Heart left ventricle (tissue), 16 donors: ENCODE measurements at regions not wholly inside any gene's neighbourhood (a gene's known extent, or its start where the extent isn't known, plus 50 kb on each side); places are given as distances from the start of the nearest gene placed in this dataset.

Experiments used
- ATAC-seq, 4 donors: fragments of 200-7000 bp; cut with Tn5 transposase; one replicate each; pipeline ENCODE4 v1.9.1; 2020 to 2022; ENCODE audit warnings: moderate library complexity in 4 of 4, mild to moderate bottlenecking in 3 of 4, moderate number of reproducible peaks in 1 of 4
- DNase-seq, 5 donors: peaks; one replicate each; pipeline ENCODE4 v3.0.0-alpha.2; 2020
- H3K27ac ChIP-seq, 12 donors: fragments of 200-600 bp; sonication (generic) in 4 of 12; one replicate each; pipeline versions ENCODE4 v1.5.0 to v1.8.0; 2016 to 2022; ENCODE audit warnings: mild to moderate bottlenecking in 2 of 12
- H3K27me3 ChIP-seq, 9 donors: fragments of 200-600 bp; sonication (generic) in 2 of 9; one replicate each; pipeline versions ENCODE4 v1.5.1 to v1.8.0; 2016 to 2022; ENCODE audit warnings: mild to moderate bottlenecking in 3 of 9
- H3K36me3 ChIP-seq, 9 donors: fragments of 200-600 bp; sonication (generic) in 2 of 9; one replicate each; pipeline versions ENCODE4 v1.5.0 to v1.8.0; 2018 to 2022; ENCODE audit warnings: mild to moderate bottlenecking in 2 of 9
- H3K4me1 ChIP-seq, 12 donors: fragments of 200-600 bp; sonication (generic) in 4 of 12; one replicate each; pipeline versions ENCODE4 v1.5.0 to v1.8.0; 2016 to 2022; ENCODE audit warnings: mild to moderate bottlenecking in 3 of 12
- H3K4me3 ChIP-seq, 12 donors: fragments of 200-600 bp; sonication (generic) in 4 of 12; one replicate each; pipeline versions ENCODE4 v1.5.0 to v1.8.0; 2017 to 2022; ENCODE audit warnings: mild to moderate bottlenecking in 9 of 12, moderate library complexity in 4 of 12
- H3K9me3 ChIP-seq, 12 donors: fragments of 200-600 bp; sonication (generic) in 4 of 12; one replicate each; pipeline versions ENCODE4 v1.5.0 to v1.8.0; 2016 to 2022; ENCODE audit warnings: mild to moderate bottlenecking in 1 of 12
- POLR2A ChIP-seq, 2 donors: fragments of 450-650 bp; IDR thresholded peaks; one replicate each; pipeline ENCODE4 v1.6.1; 2017; ENCODE audit warnings: antibody characterized with exemption in 2 of 2, mild to moderate bottlenecking in 2 of 2, moderate library complexity in 2 of 2
- WGBS, 4 donors: extraction: QIAGEN DNeasy Blood & Tissue Kit in 2 of 4; methylation state at CpG; one replicate each; pipeline versions ENCODE4 v1.1.5 to v1.1.7; 2013 to 2018; 5-methylcytosine and 5-hydroxymethylcytosine counted together
- intact Hi-C, 10 donors: fragments of 100-400 bp; cut with DNase I; formaldehyde crosslinking; loops; one replicate each; pipeline versions ENCODE4 v1.11.1 to v1.14.2; 2022
- TF ChIP-seq, protein P1 (sequence below), 12 donors: fragments of 200-600 bp; sonication (generic) in 4 of 12; IDR thresholded peaks; one replicate each; pipeline versions ENCODE4 v1.5.0 to v1.8.0; 2018 to 2022; ENCODE audit warnings: antibody characterized with exemption in 12 of 12, mild to moderate bottlenecking in 5 of 12
- donor health status: ischemic (EF 13 %, LVEDD 7.1; RV severe dilation, severe dysfunction).
- donor health status: healthy with polysubstance abuse.
- donor health status: DM: no; HTN: yes; CAD: no.
- donor health status: DM: no; HTN: no; CAD: no.
- donor health status: ischemic (EF 25% LVEDD 6.9; RV normal size, moderate dysfunction).
- donor health status: ischemic (EF 25% LVEDD 5.7; RV mildly dilated, moderate dysfunction).
- donor health status: healthy.
- donor health status: DM: yes; HTN: yes; CAD: no.
- donor health status: ischemic (EF 35%, LVEDD 5.7; RV mildly dilated, moderate dysfunction).
- donor health status: nonischemic (EF 11% LVEDD 7.7; RV severe dilation, severe dysfunction).
- donor health status: DM: yes; HTN: yes; CAD: no.
- donor health status: PGD.
- donor health status: ischemic (EF 29% LVEDD 5.4; RV normal size, mild dysfunction).
- donor health status: nonischemic (EF 23%, LVEDD 6.1; RV moderate dilation, normal function).

DNA sequence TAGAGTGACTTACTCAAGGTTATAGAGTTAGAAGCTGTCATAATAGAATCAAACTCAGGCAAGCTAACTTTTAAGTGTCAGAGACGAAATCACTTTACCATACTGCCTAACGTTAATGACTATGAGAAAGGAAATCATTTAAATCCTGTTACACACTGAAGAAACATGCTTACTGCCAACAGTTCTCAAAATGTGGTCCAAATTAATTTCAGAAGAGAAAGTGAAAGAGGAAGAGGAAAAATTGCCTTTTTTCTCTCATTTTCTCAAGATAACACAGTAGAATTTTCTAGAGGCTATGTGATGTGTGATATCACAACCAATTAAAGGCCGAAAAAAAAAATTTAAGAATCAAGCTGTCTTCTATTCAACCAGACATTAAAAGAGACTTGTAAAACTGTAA is 1362.7 kb upstream of the CHAC2 start:
- H3K9me3 ChIP-seq: no peaks in the 10 kb centered on the region
- no peak for DNase-seq
- intact Hi-C loops: loop anchor here in 1 of 10 donors (5.0 kb wide), 1 partner anchor 457 kb away; no protein-coding TSS in a partner anchor

DNA sequence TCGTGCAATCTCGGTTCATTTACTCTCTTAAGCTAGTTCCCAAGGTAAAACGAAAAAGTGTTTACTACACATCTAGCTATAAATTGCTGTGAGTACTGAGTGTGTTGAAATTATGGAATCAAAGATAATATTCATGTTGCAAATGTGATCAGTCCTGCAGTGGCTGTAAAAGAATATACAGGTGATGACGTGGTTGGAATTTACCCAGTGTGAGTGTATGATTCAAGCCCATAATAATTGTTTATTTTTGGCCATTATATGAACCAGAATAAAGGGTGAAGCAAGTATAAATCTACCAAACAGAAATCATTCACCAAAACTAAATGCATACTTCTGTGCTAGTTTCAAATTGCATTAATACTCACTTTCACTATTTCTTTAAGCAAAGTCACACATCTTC is 1363.6 kb upstream of the CHAC2 start:
- TF ChIP-seq, protein P1, sequence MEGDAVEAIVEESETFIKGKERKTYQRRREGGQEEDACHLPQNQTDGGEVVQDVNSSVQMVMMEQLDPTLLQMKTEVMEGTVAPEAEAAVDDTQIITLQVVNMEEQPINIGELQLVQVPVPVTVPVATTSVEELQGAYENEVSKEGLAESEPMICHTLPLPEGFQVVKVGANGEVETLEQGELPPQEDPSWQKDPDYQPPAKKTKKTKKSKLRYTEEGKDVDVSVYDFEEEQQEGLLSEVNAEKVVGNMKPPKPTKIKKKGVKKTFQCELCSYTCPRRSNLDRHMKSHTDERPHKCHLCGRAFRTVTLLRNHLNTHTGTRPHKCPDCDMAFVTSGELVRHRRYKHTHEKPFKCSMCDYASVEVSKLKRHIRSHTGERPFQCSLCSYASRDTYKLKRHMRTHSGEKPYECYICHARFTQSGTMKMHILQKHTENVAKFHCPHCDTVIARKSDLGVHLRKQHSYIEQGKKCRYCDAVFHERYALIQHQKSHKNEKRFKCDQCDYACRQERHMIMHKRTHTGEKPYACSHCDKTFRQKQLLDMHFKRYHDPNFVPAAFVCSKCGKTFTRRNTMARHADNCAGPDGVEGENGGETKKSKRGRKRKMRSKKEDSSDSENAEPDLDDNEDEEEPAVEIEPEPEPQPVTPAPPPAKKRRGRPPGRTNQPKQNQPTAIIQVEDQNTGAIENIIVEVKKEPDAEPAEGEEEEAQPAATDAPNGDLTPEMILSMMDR (IDR thresholded peaks at IDR 0.05): no peak
- no peak for TF ChIP-seq POLR2A (IDR thresholded peaks at IDR 0.05)
- no peaks in the 10 kb centered on the region for H3K9me3 ChIP-seq
- 86 to 90% (median 88%) methylated on average over 4 of the region's 4 CpGs for WGBS, 4 donors
- H3K36me3 ChIP-seq: no peaks in the 10 kb centered on the region
- no peak overlapping the region for H3K4me3 ChIP-seq
- no peak overlapping the region for H3K27ac ChIP-seq
- no peaks in the 10 kb centered on the region for H3K4me1 ChIP-seq
- intact Hi-C loops: no loop called here
- H3K27me3 ChIP-seq: no peaks in the 10 kb centered on the region
- no peak for ATAC-seq
- no peak for DNase-seq

More for the DNA sequence above, 1362.7 kb upstream of the CHAC2 start:
- H3K27ac ChIP-seq: no peak overlapping the region
- H3K4me3 ChIP-seq: no peak overlapping the region
- H3K4me1 ChIP-seq: no peaks in the 10 kb centered on the region
- ATAC-seq: no peak
- H3K36me3 ChIP-seq: no peaks in the 10 kb centered on the region
- H3K27me3 ChIP-seq: no peaks in the 10 kb centered on the region
- 46 to 67% (median 51%) methylated on average over 3 of the region's 3 CpGs for WGBS, 4 donors
- TF ChIP-seq POLR2A (IDR thresholded peaks at IDR 0.05): no peak
- TF ChIP-seq, protein P1 (IDR thresholded peaks at IDR 0.05): no peak

DNA sequence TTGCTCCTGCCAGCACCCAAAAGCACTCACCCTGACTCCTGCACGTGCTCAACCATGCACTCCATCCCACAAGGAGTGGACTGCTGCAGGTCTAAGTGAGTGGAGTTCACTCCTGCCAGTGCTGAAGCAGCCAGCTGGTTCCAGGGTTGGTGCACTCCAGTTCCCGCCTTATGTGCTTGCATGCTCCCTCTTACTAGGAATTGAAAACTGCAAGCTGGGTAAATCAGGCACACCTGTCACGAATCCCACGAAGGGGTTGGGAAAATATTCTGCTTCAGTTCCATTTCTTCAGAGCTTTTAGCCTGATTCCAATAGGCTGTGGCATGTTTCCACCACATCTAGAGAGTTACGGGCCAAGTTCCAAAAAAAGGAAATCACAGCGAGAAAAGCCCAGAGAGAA is 1365.5 kb upstream of the CHAC2 start:
- TF ChIP-seq, protein P1 (IDR thresholded peaks at IDR 0.05): no peak
- TF ChIP-seq POLR2A (IDR thresholded peaks at IDR 0.05): no peak

DNA sequence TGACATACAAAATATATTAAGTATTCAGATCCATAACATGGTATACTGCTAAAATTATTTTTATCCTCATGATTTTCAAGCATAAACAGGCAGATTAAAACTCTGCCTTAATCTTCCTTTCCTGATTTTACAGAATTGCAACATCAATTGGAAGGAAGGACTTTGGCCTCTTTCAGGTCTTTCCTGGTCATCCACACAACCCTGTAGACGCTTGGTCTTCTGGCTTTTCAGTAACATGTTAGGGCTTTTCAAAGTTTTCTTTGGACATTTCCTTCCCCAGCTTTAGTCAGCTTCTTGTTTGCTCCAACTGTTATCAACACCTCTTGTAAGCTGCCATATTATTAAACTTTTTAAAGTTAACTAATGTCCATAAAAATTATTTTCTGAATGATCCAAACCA is 1364.9 kb upstream of the NRXN1 start:
- Histone ChIP-seq H3K4me3 (no peak overlapping the region), H3K4me1 (no peaks in the 10 kb centered on the region), H3K27me3 (no peaks in the 10 kb centered on the region), H3K36me3 (no peaks in the 10 kb centered on the region), H3K9me3 (no peaks in the 10 kb centered on the region), H3K27ac (no peak overlapping the region)
- DNase-seq (no peak), ATAC-seq (peak in 1 of 4 donors; percentile 31)
- TF ChIP-seq POLR2A (IDR thresholded peaks at IDR 0.05): no peak
- TF ChIP-seq, protein P1 (IDR thresholded peaks at IDR 0.05): no peak
- intact Hi-C loops: no loop called here
- WGBS, 4 donors: 49 to 71% (median 58%) methylated on average over 1 of the region's 1 CpG

More for the DNA sequence above, 1365.5 kb upstream of the CHAC2 start:
- H3K9me3 ChIP-seq: no peaks in the 10 kb centered on the region
- H3K36me3 ChIP-seq: no peaks in the 10 kb centered on the region
- WGBS, 4 donors: 70 to 77% (median 71%) methylated on average over 6 of the region's 6 CpGs
- intact Hi-C loops: no loop called here
- DNase-seq (no peak), ATAC-seq (no peak)
- no peaks in the 10 kb centered on the region for H3K4me1 ChIP-seq
- H3K4me3 ChIP-seq: no peak overlapping the region
- H3K27ac ChIP-seq: no peak overlapping the region
- no peaks in the 10 kb centered on the region for H3K27me3 ChIP-seq
